NK-92 (cell line): ENCODE measurements at regions not wholly inside any gene's neighbourhood (a gene's known extent, or its start where the extent isn't known, plus 50 kb on each side); places are given as distances from the start of the nearest gene placed in this dataset.
"Not testable (repeated sequence)": the region's sequence is repeated elsewhere in the genome, so short reads cannot be mapped to it uniquely, and the experiment has no call there.

ENCODE experiments used
- DNase-seq: peaks from one replicate; lab custom pipeline; 2025; ENCODE audit not compliant: unreplicated experiment; lab: John Stamatoyannopoulos, UW

- DNase-seq = no peak
Measured at GRCh38 chr7:25731068-25731845, 420.7 kb upstream of the NFE2L3 start.

DNA sequence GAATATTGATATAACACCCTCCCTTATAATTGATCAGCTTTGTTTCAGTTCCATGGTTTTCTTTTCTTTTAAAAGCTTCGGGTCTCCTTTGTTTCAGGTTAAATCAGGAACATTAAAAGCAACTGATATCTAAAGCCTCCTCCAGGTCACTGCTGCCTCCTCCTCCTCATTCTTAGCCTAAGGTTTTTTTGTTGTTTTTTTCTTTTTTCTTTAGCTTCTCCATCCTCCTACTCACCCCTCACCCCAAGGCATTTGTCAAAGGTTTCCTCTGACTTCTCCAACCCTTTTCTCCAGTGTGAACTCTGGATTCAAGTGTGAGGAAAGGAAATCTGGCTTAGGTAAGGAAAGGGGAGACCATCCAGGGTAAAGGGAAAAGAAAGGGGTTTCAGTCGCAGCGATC is 420.2 kb upstream of the NFE2L3 start:
- no peak for DNase-seq

- DNase-seq = no peak
Measured at GRCh38 chr7:25732766-25733217, 419.2 kb upstream of the NFE2L3 start.

DNA sequence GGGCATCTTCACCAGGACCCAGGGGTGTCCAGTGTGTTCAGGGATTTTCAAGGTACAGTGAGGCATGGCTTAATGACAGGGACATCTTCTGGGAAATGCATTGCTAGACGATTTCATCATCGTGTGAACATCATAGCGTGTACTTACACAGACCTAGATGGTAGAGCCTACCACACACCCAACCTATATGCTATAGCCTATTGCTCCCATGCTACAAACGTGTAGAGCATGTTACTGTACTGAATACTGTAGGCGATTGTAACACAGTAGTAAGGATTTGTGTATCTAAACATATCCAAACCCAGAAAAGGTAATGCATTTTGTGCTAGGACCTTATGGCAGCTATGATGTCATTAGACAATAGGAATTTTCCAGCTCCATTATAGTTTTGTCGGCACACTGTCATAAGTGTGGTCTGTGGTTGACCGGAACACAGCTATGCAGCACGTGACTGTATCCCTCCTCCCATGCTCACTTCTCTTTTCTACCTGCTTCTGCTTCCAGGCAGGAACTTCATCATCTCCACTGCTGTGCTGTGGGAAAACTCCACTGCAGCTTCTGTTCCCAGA is 416.2 kb upstream of the NFE2L3 start:
- no peak for DNase-seq

GRCh38 chr7:25738528-25738927 is 413.5 kb upstream of the NFE2L3 start:
- no peak for DNase-seq

GRCh38 chr7:25739143-25739542 is 412.9 kb upstream of the NFE2L3 start:
- no peak for DNase-seq

GRCh38 chr7:25742316-25742715 is 409.7 kb upstream of the NFE2L3 start:
- no peak for DNase-seq

- not testable (repeated sequence) for DNase-seq
Measured at GRCh38 chr7:25743670-25744451, 408.1 kb upstream of the NFE2L3 start.

DNA sequence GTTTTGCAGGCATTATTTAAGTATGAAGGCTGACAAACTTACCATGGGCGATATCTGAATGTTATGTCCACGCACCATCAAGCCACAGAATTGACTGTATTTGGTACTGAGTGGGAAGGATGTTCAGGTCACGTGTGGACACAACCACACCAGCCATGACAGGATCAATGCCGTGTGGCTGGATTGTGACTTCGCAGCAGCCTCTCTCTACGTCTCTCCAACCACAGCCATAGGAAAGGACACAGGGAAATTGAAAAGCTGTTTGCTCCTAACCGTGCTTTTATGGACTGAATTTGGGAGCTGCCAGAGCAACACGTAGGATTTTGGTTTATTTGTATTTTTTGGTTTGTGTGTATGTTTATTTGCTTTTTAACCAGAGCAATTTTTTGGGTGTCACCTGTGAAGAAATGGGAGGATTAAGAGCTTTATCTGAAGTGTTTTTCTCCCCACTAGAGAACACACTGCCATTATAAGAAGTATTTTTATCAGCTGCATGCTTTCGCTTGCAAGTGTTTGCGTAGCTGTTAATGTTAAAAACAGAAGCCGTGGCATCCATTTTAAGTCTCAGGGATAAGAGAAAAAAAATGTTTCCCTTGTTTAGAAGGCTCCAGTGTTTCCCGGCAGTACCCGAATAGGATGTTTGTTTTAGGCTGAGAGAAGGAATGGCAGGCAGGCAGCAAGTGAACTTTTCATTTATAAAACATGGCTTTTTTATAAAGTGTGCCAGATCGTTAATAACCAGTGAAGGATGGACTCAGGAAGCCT is 401.1 kb upstream of the NFE2L3 start:
- DNase-seq = no peak

DNA sequence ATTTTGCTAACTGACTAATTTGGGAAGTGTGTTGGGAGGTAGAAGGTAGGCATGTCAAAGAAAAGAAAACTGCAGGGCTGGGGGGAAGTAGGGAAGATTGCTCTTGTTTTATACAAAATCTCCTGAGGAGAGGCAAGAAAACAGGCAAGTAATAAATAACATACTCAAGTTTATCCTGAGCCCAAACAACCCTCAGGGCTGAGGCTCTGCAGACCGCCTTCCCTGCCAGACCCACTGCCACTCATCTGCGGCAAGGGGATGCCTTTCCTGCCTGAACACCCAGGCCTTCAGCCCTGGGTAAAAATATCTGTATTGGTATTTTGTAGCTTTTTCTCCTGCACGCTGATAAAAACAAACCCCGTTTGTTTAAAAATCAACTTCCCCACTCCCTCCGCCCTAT is 399.8 kb upstream of the NFE2L3 start:
- no peak for DNase-seq

DNA sequence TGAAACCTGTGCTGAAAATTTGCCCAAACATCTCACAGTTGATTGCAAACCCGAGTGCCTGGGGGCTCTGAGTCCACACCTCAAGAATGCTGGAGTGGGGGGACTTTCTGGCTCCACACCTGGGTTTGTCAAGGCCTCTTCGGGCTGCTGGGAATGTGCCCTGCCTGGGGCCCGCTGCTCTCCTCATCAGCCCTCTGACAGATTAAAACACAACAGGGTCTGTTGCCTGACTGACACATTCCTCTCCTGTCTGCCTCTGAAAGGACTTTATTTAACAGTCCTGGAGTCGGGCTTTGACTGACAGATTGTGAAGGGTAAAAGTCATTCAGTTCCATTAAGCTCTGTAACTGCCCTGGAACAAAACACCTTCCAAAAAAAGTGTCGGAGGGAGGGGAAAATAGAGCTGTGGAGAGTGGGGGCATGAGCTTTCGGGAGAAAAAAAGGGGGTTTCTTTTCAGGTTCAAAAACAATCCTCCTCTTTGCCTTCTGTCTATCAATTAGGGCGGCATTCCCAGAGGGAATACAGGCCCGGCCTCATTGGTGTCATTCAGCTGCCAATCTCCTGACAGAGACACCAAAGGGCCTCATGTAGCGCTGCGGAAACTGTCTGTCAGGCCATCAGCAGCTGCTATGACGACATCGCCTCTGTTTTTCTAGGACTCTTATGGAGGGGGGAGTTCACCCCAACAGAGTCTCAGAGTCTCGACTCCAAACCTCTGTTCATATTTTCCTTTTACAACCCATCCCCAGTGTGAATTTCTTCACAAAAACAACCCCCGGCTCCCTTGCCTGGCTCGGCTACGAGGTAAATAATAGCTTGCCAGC is 398.8 kb upstream of the NFE2L3 start:
- DNase-seq = no peak

DNA sequence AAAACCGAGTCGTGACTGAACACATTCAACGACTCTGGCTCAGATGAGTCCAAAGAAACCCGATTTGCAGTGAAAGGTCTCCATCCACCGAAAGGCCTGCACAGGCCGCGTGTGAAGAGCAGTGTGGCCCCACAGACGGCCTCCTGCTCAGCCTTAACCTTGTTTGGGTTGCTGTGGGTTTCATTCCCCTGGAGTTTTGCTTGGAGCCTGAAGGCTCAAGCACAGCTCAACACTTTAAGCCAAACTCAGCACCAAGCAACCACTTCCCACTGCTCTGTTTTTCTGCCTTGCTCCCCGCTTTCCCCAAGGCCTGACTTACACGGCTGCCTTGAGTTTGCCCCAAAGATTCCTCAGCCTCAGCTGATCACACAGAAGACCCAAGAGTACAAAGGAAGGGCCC is 398.2 kb upstream of the NFE2L3 start:
- DNase-seq = no peak

- no peak for DNase-seq
Measured at GRCh38 chr7:25754333-25754732, 397.7 kb upstream of the NFE2L3 start.

GRCh38 chr7:25754751-25755150 is 397.2 kb upstream of the NFE2L3 start:
- no peak for DNase-seq

GRCh38 chr7:25756601-25757000 is 395.4 kb upstream of the NFE2L3 start:
- DNase-seq = no peak

GRCh38 chr7:25758559-25758958 is 393.4 kb upstream of the NFE2L3 start:
- no peak for DNase-seq

DNA sequence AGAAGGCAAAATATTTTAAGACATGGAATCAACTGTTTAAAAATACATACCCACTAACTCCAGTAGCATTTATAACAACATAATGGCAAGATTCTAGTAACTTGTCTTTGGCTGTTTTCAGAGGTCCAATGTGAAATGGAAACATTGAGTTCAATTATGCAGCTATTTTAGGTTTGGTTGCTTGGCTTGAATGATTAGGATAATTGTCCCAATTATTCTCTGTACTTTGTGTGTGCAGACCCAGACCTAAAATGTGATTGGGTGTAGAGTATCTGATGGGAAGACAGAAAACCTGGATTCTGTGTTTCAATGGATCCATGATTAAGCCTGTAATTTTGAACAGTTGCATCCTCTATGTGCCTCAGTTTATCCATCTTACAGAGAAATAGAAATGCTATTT is 392.7 kb upstream of the NFE2L3 start:
- no peak for DNase-seq

DNA sequence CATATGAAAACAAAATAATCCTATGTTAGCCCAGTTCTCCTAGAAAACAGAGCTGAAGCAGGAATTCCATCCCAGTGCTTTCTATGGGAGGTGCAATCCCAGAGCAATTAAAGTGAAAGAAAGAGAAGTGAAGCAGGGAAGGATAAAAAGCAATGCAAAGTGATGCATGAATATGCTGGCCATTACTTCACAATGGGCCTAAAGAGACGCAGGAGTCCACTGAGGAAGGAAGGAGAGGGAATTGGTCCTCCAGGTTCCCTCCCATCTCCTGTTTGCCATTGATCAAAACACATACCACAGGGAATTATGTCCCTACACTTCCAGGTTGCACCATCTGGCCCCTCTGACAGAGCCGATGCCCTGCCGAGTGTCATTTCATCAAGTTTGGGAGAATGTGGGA is 392.2 kb upstream of the NFE2L3 start:
- no peak for DNase-seq

DNA sequence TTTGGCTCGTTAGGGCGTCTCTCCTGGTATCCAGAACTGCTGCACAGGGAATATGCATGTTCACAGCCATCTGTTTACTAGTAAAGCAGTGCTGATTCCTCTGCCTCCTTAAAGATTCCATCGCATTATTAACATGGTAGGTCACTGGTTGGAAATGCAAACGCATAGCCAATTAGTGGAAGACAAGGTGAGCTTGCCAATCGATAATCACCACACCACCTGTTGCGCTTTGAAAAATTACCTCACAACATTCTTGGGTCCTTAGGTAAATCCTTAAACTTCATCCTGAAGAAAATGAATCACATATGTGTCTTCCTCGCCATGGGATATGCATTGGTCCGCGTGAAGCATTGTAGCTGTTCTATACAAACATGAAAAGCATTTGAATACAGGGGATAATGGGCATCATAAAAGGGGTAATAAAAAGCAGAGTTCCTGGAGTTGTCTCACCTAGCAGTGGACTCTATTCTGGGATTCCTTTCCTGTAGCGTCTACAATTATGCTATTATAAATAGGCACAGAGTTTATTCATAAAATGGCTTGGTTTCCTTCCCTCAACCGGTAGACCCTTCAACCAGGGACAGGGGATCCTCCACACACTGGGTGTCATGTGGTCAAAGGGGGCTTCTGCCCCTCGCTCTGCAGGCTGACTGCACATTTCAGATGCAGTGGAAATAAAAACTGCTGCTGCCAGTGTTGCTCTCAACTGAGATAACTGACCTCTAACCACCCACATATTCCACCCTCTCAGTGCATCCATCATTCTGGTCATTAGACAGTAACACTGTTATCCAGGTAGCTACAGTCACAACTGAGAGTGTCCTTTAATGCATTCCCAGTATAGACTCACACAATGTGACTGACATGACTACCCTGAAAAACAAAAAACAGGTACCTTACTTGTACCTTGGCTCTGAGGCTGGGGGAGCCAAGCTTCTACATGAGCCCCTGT is 389.2 kb upstream of the NFE2L3 start:
- no peak for DNase-seq
